Rectal smooth muscle tissue (tissue), 1 donor: ENCODE measurements at regions not wholly inside any gene's neighbourhood (a gene's known extent, or its start where the extent isn't known, plus 50 kb on each side); places are given as distances from the start of the nearest gene placed in this dataset.

ENCODE experiments used
- H3K27ac ChIP-seq: one replicate; pipeline ENCODE4 v1.7.0; 2013; ENCODE audit warnings: low read depth, low read length, inconsistent platforms
- H3K27me3 ChIP-seq: one replicate; pipeline ENCODE4 v1.7.0; 2013; ENCODE audit warnings: low read length; ENCODE audit not compliant: control insufficient read depth, insufficient read depth
- H3K36me3 ChIP-seq: one replicate; pipeline ENCODE4 v1.7.0; 2013; ENCODE audit warnings: low read length; ENCODE audit not compliant: control insufficient read depth, insufficient read depth
- H3K4me1 ChIP-seq: one replicate; pipeline ENCODE4 v1.7.0; 2013; ENCODE audit warnings: low read length; ENCODE audit not compliant: control insufficient read depth, insufficient read depth
- H3K4me3 ChIP-seq: one replicate; pipeline ENCODE4 v1.7.0; 2013; ENCODE audit warnings: low read length
- H3K9ac ChIP-seq: one replicate; pipeline ENCODE4 v1.7.0; 2013; ENCODE audit warnings: low read length

DNA sequence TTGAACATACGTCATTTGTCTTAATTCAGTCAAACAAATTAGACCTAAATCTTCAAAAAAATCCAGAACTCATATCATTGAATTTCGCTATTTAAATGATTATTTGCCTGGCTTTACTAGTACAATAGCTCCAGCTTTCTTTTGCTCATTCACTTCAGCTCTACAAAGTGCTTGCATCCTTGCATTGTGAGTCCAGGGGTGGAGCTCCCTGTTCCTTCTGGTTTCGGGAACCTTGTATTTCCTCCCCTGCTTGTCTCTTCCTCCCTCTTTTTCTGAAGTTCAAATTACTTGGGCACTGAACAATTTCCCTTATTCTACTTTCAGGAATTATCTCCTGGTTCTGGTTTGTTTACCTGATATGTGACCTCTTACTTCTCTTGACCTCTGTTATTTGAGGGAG is 58.1 kb upstream of the KITLG start:
- Histone ChIP-seq H3K36me3 (no peaks in the 10 kb centered on the region), H3K27ac (no peak overlapping the region), H3K27me3 (no peaks in the 10 kb centered on the region), H3K4me3 (no peak overlapping the region), H3K9ac (no peak overlapping the region), H3K4me1 (no peaks in the 10 kb centered on the region)

DNA sequence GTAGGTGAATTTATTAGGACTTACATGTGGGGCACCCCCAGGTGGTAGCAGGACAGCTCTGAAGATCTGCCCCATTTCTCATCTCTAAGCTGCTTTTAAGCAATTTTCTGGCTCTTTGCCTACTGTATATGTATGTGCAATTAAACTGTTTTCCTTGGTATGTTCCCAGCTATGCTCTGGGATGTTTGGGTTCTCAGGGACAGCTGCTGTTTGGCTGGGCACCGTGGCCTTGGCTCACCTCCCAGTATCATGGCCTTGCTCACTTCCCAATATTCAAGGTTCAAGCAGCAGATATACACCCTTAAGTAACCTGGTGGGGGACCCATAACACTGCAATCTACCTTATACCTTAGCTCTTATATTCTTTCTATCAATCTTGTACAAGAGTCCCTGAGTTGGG is 53.7 kb upstream of the KITLG start:
- H3K27me3 ChIP-seq: no peaks in the 10 kb centered on the region
- H3K4me1 ChIP-seq: peaks cover 4% of the 10 kb centered on the region
- H3K27ac ChIP-seq: no peak overlapping the region
- H3K36me3 ChIP-seq: no peaks in the 10 kb centered on the region
- no peak overlapping the region for H3K9ac ChIP-seq
- H3K4me3 ChIP-seq: no peak overlapping the region

DNA sequence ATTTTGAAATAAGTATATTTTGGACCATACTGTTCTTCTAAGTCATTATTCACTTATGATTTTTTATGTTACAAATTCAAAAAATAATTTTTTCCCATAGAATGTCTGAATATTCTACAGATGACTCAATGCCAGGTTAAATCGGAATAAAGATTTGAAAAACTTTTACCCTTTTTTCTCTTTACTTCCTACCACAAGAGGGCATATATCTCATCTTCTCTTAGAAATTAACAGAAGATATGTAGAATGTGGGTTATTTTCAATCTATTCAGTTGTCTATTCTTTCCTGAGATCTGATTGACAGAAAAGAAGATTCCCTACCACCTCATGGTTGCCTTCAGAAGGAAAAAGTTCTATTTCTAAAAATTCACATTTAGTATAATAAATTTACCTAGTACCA is 53.0 kb upstream of the KITLG start:
- no peak overlapping the region for H3K27ac ChIP-seq
- peaks cover 4% of the 10 kb centered on the region for H3K4me1 ChIP-seq
- no peak overlapping the region for H3K4me3 ChIP-seq
- H3K36me3 ChIP-seq: no peaks in the 10 kb centered on the region
- H3K27me3 ChIP-seq: no peaks in the 10 kb centered on the region
- no peak overlapping the region for H3K9ac ChIP-seq

DNA sequence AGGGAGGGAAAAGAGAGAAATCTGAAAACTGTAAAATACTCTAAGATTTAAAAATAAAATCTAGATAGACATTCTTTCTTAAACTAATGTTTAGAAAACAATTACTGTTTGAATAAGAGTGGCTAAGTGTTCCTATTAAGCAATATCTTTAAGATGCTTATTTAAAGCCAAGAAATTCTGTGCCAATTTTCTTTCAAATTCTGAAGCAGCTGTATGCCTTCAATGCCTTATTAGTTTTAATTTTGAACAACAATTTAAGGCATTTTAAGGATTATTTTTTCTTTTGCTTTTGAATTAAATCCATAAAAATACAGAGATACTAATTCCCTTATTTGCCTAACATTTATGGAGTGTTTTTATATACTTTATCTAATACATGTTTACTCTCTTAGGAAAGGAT is 50.3 kb upstream of the KITLG start:
- H3K27me3 ChIP-seq: no peaks in the 10 kb centered on the region
- H3K27ac ChIP-seq: no peak overlapping the region
- H3K9ac ChIP-seq: no peak overlapping the region
- H3K36me3 ChIP-seq: no peaks in the 10 kb centered on the region
- H3K4me1 ChIP-seq: peaks cover 4% of the 10 kb centered on the region
- H3K4me3 ChIP-seq: no peak overlapping the region
